NCI-H1105 treated with DMSO at 0.1 percent for 48 hours (cell line): ENCODE measurements at regions not wholly inside any gene's neighbourhood (a gene's known extent, or its start where the extent isn't known, plus 50 kb on each side); places are given as distances from the start of the nearest gene placed in this dataset.
A peak's percentile ranks its signal among the peaks of the same experiment; 100 is the strongest.

Experiments used
- DNase-seq: peaks from one replicate; lab custom pipeline; 2025; lab: John Stamatoyannopoulos, UW

- no peak for DNase-seq
These were observed 106.5 kb upstream of the RFC3 start for GRCh38 chr13:33711436-33711835.

GRCh38 chr13:33717775-33718174 is 100.2 kb upstream of the RFC3 start:
- DNase-seq, result no peak

- DNase-seq, result no peak
These were observed 96.2 kb upstream of the RFC3 start for GRCh38 chr13:33721724-33722123.

- DNase-seq, result peak; percentile 31
These were observed 95.6 kb upstream of the RFC3 start for GRCh38 chr13:33722216-33722915.

GRCh38 chr13:33723365-33723764 is 94.6 kb upstream of the RFC3 start:
- DNase-seq, result no peak

- peak; percentile 75 for DNase-seq
These were observed 94.0 kb upstream of the RFC3 start for GRCh38 chr13:33723772-33724435.

- no peak for DNase-seq
These were observed 92.6 kb upstream of the RFC3 start for GRCh38 chr13:33725340-33725739.

GRCh38 chr13:33727297-33728083 is 90.5 kb upstream of the RFC3 start:
- DNase-seq, result no peak

- no peak for DNase-seq
These were observed 89.5 kb upstream of the RFC3 start for GRCh38 chr13:33728271-33729037.

- DNase-seq, result no peak
These were observed 87.8 kb upstream of the RFC3 start for GRCh38 chr13:33730147-33730546.

- DNase-seq, result no peak
These were observed 87.3 kb upstream of the RFC3 start for GRCh38 chr13:33730619-33731018.

- DNase-seq, result no peak
These were observed 82.7 kb upstream of the RFC3 start for GRCh38 chr13:33735276-33735675.

GRCh38 chr13:33739254-33739653 is 78.7 kb upstream of the RFC3 start:
- DNase-seq, result no peak

GRCh38 chr13:33740134-33740538 is 77.8 kb upstream of the RFC3 start:
- no peak for DNase-seq

GRCh38 chr13:33742321-33742720 is 75.6 kb upstream of the RFC3 start:
- DNase-seq, result no peak

- no peak for DNase-seq
These were observed 74.2 kb upstream of the RFC3 start for GRCh38 chr13:33743438-33744368.

GRCh38 chr13:33744589-33745369 is 73.2 kb upstream of the RFC3 start:
- peak; percentile 92 for DNase-seq

GRCh38 chr13:33745370-33746324 is 72.3 kb upstream of the RFC3 start:
- peak; percentile 92 for DNase-seq

- no peak for DNase-seq
These were observed 71.1 kb upstream of the RFC3 start for GRCh38 chr13:33746867-33747266.
